Heart right ventricle (tissue), 16 donors: ENCODE measurements at regions not wholly inside any gene's neighbourhood (a gene's known extent, or its start where the extent isn't known, plus 50 kb on each side); places are given as distances from the start of the nearest gene placed in this dataset.

Experiments used
- ATAC-seq, 8 donors: fragments of 200-7000 bp; cut with Tn5 transposase; one replicate each; pipeline ENCODE4 v1.9.1; 2020; ENCODE audit warnings: mild to moderate bottlenecking in 8 of 8, moderate library complexity in 8 of 8, moderate number of reproducible peaks in 1 of 8
- DNase-seq, 2 donors: peaks; one replicate each; pipeline ENCODE4 v3.0.0-alpha.2; 2020
- H3K27ac ChIP-seq, 10 donors: fragments of 200-600 bp; sonication (generic) in 2 of 10; one replicate each; pipeline versions ENCODE4 v1.5.0 to v1.8.0; 2020 to 2022; ENCODE audit warnings: mild to moderate bottlenecking in 3 of 10
- H3K27me3 ChIP-seq, 7 donors: fragments of 200-600 bp; one replicate each; pipeline ENCODE4 v1.8.0; 2021 to 2022; ENCODE audit warnings: mild to moderate bottlenecking in 2 of 7
- H3K36me3 ChIP-seq, 9 donors: fragments of 200-600 bp; sonication (generic) in 1 of 9; one replicate each; pipeline versions ENCODE4 v1.5.0 to v1.8.0; 2020 to 2022; ENCODE audit warnings: mild to moderate bottlenecking in 2 of 9
- H3K4me1 ChIP-seq, 9 donors: fragments of 200-600 bp; sonication (generic) in 1 of 9; one replicate each; pipeline versions ENCODE4 v1.5.0 to v1.8.0; 2020 to 2022; ENCODE audit warnings: mild to moderate bottlenecking in 4 of 9
- H3K4me3 ChIP-seq, 10 donors: fragments of 200-600 bp; sonication (generic) in 2 of 10; one replicate each; pipeline versions ENCODE4 v1.5.0 to v1.8.0; 2020 to 2022; ENCODE audit warnings: mild to moderate bottlenecking in 7 of 10, moderate library complexity in 2 of 10
- H3K9me3 ChIP-seq, 11 donors: fragments of 200-600 bp in 10 of 11; sonication (generic) in 2 of 11; one replicate each; pipeline versions ENCODE4 v1.5.0 to v1.8.0; 2013 to 2022; ENCODE audit warnings: mild to moderate bottlenecking in 2 of 11, control low read depth in 1 of 11, moderate library complexity in 1 of 11
- CTCF ChIP-seq, 9 donors: fragments of 200-600 bp; sonication (generic) in 2 of 9; IDR thresholded peaks; one replicate each; pipeline versions ENCODE4 v1.5.0 to v1.8.0; 2021 to 2022; ENCODE audit warnings: antibody characterized with exemption in 9 of 9, mild to moderate bottlenecking in 5 of 9, moderate library complexity in 1 of 9
- WGBS, 2 donors: extraction: QIAGEN DNeasy Blood & Tissue Kit; methylation state at CpG; one replicate each; pipeline ENCODE4 v1.1.7; 2013; ENCODE audit warnings: inconsistent platforms in 1 of 2; 5-methylcytosine and 5-hydroxymethylcytosine counted together
- intact Hi-C, 10 donors: fragments of 100-400 bp; cut with DNase I; formaldehyde crosslinking; loops; one replicate each; pipeline versions ENCODE4 v1.11.1 to v1.14.2; 2022
- donor health status: Arrhythmogenic right ventricular cardiomyopathy.
- donor health status: ischemic (EF 13 %, LVEDD 7.1; RV severe dilation, severe dysfunction).
- donor health status: healthy with polysubstance abuse.
- donor health status: DM: no; HTN: yes; CAD: no.
- donor health status: DM: no; HTN: no; CAD: no.
- donor health status: ischemic (EF 25% LVEDD 6.9; RV normal size, moderate dysfunction).
- donor health status: ischemic (EF 25% LVEDD 5.7; RV mildly dilated, moderate dysfunction).
- donor health status: healthy.
- donor health status: DM: yes; HTN: yes; CAD: no.
- donor health status: Ischemic cardiomyopathy.
- donor health status: ischemic (EF 35%, LVEDD 5.7; RV mildly dilated, moderate dysfunction).
- donor health status: nonischemic (EF 11% LVEDD 7.7; RV severe dilation, severe dysfunction).
- donor health status: DM: yes; HTN: yes; CAD: no.
- donor health status: PGD.
- donor health status: ischemic (EF 29% LVEDD 5.4; RV normal size, mild dysfunction).
- donor health status: nonischemic (EF 23%, LVEDD 6.1; RV moderate dilation, normal function).

GRCh38 chr10:123553810-123554430 is 112.2 kb upstream of the GPR26 start:
- TF ChIP-seq CTCF (IDR thresholded peaks at IDR 0.05), result no peak

GRCh38 chr10:123554656-123555055 is 111.5 kb upstream of the GPR26 start:
- no peaks in the 10 kb centered on the region for H3K9me3 ChIP-seq
- 84% methylated on average over 8 of the region's 8 CpGs for WGBS, 2 donors
- ATAC-seq (no peak), DNase-seq (no peak)
- no peaks in the 10 kb centered on the region for H3K36me3 ChIP-seq
- intact Hi-C loops, result loop anchor here in 8 of 10 donors (5.0 to 10.0 kb wide), 5 partner anchors 422 to 1260 kb away; no protein-coding TSS in a partner anchor
- peaks cover 6 to 58% (median 49%) of the 10 kb centered on the region in 7 donors for H3K27me3 ChIP-seq
- no peak overlapping the region for H3K4me3 ChIP-seq
- TF ChIP-seq CTCF (IDR thresholded peaks at IDR 0.05), result no peak
- H3K27ac ChIP-seq, result no peak overlapping the region
- no peaks in the 10 kb centered on the region for H3K4me1 ChIP-seq

More at GRCh38 chr10:123553810-123554430, 112.2 kb upstream of the GPR26 start:
- Histone ChIP-seq H3K36me3 (no peaks in the 10 kb centered on the region), H3K27ac (no peak overlapping the region), H3K4me3 (no peak overlapping the region), H3K9me3 (no peaks in the 10 kb centered on the region), H3K27me3 (peaks cover 6 to 55% (median 43%) of the 10 kb centered on the region in 7 donors), H3K4me1 (no peaks in the 10 kb centered on the region)
- 81 to 85% methylated on average over 10 of the region's 10 CpGs for WGBS, 2 donors
- DNase-seq, result no peak
- no peak for ATAC-seq
- intact Hi-C loops, result loop anchor here in 3 of 10 donors (10.0 kb wide), 3 partner anchors 509 to 1259 kb away; no protein-coding TSS in a partner anchor

DNA sequence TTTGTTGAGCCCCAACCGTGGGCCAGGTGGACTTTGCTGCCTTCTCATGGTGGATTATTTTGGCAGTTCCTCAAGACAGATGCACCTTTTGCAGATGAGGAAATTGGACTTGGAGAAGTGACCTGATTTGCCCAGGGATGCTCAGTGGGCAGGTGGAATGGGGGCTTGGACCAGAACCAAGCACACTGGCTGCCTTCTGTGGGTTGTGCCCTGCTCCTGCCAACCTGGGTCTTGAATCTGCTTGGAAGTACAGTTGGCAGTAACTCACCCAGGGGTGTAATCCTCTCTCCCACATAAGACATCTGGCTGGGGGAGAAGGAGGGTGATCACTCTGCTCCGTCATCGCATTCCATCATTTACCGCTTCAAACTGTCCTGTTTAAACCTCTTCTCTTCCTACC is 110.5 kb upstream of the GPR26 start:
- H3K4me1 ChIP-seq, result no peaks in the 10 kb centered on the region
- intact Hi-C loops, result loop anchor here in 8 of 10 donors (5.0 to 10.0 kb wide), 5 partner anchors 423 to 1261 kb away; no protein-coding TSS in a partner anchor
- WGBS, 2 donors, result 85 to 89% methylated on average over 4 of the region's 4 CpGs
- no peak for ATAC-seq
- TF ChIP-seq CTCF (IDR thresholded peaks at IDR 0.05), result no peak
- no peak overlapping the region for H3K4me3 ChIP-seq
- H3K9me3 ChIP-seq, result no peaks in the 10 kb centered on the region
- no peak for DNase-seq
- H3K36me3 ChIP-seq, result no peaks in the 10 kb centered on the region
- H3K27ac ChIP-seq, result no peak overlapping the region
- H3K27me3 ChIP-seq, result peaks cover 6 to 59% (median 50%) of the 10 kb centered on the region in 7 donors

DNA sequence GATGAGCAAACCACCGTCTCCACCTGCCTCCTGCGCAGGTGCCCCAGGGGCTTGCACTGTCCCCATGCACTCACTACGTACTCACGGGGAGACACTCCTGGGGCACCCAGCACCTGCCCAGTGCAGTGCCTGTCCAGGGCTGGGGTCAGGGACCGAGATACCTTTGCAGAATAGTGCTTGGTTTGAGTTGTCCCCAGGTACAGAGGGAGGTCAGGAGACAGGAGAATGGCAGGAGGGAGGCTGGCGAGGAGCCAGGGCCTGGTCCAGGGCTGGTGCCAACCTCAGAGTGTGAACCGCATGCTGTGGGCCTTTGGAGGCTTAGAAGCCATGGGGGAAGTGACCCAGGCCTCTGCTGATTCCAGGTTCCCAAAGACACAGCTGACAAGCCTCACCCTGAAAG is 110.1 kb upstream of the GPR26 start:
- Histone ChIP-seq H3K27ac (no peak overlapping the region), H3K27me3 (peaks cover 6 to 59% (median 47%) of the 10 kb centered on the region in 7 donors), H3K4me1 (no peaks in the 10 kb centered on the region), H3K4me3 (no peak overlapping the region), H3K9me3 (no peaks in the 10 kb centered on the region), H3K36me3 (no peaks in the 10 kb centered on the region)
- no peak for DNase-seq
- 67 to 78% methylated on average over 7 of the region's 7 CpGs for WGBS, 2 donors
- no peak for TF ChIP-seq CTCF (IDR thresholded peaks at IDR 0.05)
- intact Hi-C loops, result loop anchor here in 8 of 10 donors (5.0 to 10.0 kb wide), 5 partner anchors 424 to 1261 kb away; no protein-coding TSS in a partner anchor
- ATAC-seq, result no peak
